ENCODE measurements at regions not wholly inside any gene's neighbourhood (a gene's known extent, or its start where the extent isn't known, plus 50 kb on each side); places are given as distances from the start of the nearest gene placed in this dataset.
"Not testable (repeated sequence)": the region's sequence is repeated elsewhere in the genome, so short reads cannot be mapped to it uniquely, and the experiment has no call there.

DNA sequence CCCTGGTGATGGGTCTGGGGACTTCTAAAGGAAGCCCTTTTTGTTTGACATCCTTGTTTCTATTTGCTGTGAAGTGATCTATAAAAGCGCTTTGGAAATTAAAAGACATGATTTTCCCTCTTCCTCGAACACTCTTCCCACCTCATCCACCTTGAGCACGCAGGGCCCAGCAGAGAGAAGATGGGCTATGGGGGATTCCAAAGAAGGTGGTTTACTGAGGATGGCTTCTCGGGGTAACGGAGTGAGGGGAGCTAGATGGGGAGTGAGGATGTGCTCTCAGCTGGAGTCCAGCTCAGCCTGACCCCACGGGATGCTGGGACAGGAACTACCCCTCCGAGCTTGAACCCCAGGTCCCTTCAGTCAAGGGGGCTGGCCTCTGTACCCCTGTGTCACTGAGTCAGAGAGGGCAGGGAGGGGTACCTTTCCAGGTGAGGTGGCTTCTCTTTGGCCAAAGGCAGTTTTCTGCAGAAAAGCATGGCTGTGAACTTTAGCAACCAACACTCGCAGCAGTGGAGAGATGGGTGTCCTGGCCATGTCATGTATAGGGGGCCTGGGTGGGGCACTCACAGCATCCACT lies 180.7 kb upstream of the SMAD3 start:
- no peak for DNase-seq

DNA sequence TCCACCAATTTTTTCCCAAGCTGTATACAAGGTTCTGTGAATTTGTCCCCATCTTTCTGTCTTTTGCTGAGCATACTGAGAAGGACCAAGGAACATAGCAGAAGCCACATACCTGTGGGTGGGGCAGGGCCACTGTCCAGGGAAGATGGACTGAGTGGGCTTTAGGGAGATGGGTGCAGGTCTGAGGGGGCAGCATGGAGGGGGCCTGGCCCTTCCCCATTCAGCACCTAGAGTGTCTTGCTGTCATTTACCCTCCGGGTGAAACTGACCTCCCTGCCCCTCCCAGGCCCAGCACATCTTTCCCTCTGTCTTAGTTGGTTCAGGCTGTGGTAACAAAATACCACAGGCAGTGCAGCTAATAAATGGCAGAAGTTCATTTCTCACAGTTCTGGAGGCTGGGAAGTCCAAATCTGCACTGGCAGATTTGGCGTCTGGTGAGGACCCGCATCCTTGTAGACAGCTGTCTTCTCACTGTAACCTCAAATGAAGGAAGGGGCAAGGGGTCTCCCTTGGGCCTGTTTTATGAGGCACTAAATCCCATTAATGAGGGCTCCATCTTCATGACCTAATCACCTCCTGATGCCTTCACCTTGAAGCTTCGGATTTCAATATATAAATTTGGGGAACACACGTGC lies 180.0 kb upstream of the SMAD3 start:
- DNase-seq, result no peak

DNA sequence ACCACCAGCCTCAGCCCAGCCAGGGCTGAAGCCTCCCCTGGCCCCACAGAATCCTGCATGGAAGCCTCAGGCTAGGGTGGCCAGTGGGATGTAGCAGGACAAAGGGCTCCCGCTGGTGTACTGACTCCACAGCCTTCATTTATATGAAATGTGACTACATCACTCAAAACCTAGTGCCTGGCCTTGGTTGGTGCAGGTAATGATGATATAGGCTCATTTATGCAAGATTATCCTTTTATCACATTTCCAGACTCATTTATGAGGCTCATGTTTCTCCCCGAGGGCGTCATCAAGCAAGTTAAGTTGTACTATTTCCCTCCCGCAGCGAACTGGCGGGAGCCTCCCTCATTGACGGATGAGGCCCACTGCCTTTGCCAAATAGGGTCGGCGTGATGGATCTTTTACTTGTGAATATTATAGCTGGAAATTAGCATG lies 179.1 kb upstream of the SMAD3 start:
- DNase-seq, result no peak

DNA sequence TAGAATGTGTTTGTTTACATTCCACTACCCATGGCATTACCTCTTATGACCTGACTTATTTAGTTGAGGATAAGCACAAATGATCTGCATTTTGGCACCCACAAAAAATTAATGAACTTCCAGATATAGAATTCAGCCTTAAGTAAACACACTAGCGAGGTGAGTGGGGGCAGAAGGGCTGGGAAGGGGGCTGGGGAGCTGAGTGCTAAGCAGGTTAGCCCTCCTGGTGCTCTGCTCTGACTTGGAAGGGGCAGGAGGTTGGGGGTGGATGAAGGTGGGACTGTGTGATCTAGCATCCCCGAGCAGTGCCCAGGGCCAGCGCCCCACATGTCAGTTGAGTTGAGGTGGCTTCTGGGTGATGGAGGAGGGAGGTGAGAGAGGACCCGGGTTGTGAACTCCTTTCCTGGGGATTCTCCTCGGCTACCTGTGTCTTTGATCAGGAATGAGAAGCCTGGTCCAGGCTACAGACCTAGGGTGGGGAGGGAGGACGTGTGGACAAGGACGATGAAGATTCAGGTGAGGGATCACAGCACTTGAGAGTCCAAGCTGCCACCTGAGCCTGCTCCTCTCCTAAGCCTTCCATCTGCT lies 178.6 kb upstream of the SMAD3 start:
- DNase-seq, result no peak

DNA sequence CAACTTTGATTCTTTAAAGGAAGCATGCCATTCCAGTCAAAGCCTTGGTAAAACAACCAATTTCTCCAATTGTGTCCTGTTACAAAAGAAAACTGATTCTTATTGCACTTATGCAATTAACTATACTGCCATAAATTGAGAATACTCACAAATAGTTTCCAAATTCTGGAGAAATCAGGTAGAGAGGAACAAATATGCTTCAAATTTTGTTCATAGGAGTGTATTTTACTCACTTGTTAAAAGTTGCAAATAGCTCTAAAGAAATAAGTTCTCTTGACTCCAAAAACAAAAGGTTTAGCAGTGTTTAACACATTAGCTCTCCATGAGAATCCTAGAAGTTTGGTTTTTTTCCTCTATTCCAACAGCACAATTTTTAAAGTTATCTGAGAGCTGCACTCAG lies 176.1 kb upstream of the SMAD3 start:
- DNase-seq, result not testable (repeated sequence)

DNA sequence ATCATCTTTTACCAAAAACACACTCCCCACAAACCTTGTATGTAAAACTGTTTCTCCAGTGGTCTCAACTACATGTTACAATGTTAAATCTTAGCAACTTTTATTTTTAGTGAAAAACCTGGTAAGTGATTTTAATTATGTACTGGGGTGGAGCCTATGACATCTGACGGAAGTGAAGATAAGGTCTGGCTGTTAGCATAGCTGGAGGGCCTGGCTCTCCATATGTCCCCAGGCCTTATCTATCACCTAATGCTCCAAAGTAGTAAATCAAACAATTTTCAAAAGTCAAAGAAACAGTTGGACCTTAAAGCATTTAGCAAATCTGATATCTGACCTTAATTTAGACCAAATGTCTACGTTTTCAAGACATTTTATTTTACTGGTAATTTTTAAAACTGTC lies 173.6 kb upstream of the SMAD3 start:
- no peak for DNase-seq

DNA sequence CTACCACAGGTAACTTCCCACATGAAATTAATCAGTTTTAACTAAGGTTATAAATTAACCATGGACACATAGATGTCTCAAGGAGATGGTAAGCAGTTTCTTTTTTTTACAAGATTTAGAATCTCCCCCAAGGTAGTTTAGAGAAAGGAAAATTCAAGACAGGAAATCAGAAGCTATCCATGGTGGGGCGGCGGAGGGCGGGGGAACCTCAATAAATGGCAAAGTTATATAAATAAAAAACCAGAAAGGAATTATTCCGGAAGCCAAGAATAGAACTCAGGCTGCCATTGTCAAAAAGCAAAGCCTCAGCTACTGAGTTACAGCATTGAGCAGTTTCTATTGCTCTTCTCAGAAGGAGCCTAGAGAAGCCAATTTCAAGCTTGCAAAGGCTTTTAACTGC lies 172.1 kb upstream of the SMAD3 start:
- DNase-seq, result no peak

DNA sequence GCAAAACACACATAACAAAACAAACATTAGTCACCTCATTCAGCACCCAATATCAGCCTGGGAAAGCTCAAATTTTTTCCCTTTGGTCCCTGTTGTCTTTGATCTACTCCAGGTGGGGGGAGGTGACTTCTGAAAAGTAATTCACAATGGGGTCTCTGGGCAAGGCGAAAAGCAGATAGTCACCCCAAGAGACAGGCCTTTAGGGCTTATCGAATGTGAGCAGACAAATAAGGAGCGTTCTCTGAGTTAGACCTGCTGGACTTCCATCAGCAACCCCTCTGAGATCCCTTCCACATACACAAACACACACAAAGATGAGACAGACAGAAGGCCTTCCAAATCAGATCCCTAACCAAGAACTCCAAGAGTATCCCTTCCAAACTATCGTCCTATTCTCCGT lies 171.0 kb upstream of the SMAD3 start:
- no peak for DNase-seq

DNA sequence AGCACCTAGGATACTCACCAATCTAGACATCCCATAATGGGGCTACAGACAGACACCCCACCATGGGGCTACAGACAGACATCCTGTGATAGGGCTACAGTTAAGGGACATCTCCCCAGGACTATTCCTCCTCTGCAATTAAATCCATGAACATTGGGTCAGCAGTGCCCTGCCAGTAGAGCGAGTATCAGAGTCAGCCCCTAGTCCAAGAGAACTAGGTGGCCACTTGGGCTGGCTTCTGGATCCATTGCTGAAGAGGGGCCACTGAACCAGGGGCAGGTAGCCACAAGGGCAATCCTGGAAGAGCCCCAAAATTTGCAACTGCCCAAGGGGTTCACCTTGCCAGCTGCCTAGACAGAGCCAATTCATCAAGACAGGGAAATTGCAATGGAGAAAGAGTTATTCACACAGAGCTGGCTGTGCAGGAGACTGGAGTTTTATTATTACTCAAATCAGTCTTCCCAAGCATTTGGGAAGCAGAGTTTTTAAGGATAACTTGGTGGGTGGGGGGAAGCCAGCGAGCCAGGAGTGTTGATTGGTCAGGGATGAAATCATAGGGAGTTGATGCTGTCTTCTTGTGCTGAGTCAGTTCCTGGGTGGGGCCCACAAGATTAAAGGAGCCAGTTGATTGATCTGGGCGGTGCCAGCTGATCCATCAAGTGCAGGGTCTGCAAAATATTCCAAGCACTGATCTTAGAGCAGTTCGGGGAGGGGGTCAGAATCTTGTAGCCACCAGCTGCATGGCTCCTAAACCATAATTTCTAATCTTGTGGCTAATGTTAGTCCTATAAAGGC lies 170.2 kb upstream of the SMAD3 start:
- DNase-seq, result no peak

DNA sequence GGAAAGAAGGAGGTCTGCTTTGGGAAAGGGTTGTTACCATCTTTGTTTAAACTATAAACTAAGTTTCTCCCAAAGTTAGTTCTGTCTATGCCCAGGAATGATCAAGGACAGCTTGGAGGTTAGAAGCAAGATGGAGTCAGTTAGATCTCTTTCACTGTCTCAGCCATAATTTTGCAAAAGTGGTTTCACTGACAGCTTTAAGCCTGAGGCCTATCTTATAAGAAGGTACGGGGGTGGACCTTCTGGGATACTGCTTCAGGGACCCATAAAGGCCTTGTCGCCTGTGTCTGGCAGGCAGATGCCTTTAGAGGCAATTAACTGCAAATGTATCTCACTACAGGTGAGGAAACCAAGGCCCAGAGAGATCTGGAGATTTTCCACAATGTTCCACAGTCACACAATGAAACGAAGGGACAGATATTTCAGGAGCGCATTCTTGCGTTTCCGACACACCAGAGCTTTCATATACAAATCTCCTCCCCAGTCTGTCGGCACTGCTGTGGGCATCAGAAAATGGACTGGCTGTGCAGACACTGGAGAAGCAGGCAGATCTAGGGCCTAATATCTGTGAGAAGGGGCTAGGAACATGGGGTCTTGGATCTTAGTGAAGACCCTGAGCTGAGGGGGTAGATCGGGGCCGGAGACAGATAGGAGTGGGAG lies 169.5 kb upstream of the SMAD3 start:
- no peak for DNase-seq

DNA sequence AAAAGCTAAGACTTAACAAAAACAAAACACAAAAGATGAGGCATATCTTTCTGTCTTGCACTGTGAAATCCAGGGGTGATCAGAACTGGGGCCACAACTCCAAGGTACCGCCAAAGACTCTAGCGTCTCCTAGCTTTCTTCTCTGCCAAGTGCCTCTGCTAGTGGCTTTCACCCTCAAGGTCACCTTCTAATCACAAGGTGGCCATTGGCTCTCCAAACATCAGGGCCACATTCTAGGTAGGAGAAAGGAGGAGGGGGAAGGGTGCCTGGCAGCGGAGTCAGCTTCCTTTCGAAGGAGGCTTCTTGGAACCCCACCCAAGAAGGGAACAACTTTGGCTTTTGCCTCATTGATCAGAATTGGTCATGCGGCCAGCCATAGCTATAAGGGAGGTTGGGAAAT lies 168.8 kb upstream of the SMAD3 start:
- DNase-seq, result no peak

DNA sequence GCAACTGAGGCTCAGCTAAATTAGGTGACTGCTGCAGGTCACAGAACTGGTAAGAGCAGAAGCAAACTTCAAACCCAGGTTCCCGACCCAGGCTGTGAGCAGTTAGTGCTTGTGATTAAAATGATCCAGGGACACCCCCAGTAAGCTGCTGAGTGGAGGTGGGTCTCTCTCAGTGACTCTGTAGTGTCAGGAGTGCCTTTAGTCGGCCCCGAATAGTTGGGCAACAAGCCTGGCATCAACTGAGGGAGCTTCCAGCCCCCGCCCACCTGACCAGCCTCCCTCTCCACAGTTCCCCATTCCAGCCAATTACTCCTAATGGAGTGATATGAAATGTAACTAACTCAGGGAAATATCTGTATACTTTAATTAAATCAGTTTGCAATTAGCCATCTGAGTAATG lies 168.0 kb upstream of the SMAD3 start:
- no peak for DNase-seq

DNA sequence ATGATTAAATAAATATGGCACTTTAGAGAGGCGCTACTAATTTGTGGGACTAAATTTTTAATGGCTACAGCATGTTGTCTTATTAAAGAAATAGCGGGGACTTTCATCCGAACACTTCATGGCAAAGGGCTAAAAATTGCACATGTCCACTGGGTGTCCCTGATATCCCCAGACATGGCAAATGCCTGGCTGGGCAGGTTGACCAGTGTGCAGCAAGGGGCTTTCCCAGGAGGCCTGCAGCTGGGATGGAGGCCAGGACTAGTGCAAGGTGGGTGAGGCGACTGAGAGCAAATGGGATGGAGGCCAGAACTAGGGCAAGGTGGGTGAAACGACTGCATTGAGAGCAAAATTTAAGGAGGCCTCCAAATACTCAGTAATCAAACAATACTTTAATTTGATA lies 167.4 kb upstream of the SMAD3 start:
- no peak for DNase-seq

DNA sequence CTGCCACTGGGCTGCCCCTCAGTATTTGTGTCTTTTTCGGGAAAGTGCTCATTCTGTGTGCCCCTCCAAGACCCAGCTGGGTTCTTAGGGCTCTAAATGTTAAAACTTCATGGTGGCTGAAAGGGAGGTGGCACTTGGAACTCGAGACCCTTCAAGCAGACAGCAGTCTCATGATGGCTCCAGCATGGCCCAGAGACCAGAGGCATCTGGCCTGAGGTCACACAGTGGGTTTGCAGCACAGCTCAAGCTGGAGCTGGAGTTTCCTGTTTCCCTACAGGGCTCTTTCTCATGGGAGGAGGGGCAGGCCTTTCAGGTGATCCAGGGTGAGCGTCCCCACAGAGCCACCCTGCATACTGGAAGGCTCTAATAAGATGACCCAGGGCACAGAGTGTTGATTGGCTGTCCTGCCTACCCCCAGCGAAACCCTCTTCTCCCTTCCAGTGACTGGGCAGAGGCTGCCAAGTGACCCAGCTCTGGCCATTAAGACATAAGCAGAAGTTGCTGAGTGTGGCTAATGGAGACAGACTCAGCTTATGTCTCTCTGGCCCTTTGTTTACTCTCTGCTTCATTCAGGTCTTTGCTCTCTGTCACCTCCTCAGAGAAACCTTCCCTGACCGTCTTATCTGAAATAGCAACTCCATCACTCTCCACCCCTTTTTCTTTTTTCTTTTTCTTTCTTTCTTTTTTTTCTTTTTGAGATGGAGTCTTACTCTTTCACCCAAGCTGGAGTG lies 166.6 kb upstream of the SMAD3 start:
- no peak for DNase-seq

DNA sequence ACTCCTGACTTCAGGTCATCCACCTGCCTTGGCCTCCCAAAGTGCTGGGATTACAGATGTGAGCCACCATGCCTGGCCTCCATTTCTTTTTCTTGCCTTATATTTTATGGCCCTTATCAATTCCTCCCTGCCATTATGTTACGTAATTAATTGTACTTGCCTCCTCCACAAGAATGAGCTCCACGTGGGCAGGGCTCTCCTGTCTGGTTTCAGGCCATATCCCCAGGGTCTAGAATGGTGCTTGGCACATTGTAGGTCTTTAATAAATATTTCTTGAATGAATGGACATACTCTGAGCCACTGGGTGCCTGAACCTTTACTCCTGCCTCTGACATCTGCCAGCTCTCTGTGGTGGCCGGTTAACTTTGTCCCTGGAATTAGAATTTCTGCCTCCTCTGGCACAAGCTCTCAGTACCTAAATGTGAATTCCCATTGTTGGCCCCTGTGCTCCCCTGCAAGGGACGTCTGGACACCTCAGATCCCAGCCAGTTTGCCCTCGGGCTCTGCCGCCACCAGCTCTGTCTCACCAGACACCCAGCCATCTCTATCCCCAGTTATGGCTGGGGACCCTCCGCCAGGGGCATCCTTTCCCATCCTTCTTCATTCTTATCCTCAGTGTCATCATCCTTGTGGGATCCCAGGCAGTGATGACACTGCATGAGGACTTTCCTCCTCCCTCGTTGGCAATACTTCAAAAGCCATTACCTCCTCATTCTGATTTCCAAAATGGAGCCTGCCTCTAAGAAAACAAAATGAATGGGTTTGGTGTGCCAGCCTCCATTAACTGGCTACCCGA lies 165.6 kb upstream of the SMAD3 start:
- DNase-seq, result no peak

DNA sequence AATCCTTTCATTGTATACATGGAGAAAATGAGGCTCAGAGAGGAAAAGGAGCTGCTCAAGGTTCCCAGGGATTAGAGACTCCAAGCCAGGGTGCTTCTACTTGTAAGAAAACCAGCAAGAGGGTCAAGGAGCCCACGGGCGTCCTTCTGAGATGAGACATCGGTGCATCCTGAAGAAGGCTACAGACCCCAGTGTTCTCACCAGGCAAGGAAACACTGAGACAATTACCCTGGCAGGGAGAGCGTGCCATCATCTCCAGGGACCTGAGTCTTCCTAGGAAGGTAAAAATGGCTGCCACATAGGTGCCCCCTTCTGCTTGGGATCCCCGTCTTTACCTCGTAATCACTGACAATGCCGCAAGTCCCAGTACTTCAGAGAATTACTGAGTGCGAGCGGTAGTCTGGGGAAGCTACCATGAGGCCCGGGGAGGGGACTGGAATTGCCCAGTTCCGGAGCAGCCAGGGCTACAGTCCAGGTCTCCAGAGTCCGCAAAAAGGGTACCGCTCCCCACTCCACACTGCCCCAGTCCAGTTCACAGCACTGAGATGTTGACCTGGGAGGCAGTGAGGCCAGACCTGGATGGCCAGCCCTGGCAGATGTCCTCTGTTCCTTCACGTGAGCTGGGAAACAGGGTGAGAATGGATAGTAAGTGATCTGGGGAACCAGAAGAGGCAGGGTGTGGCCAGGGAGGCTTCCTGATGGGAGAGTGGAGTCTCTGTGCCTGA lies 164.7 kb upstream of the SMAD3 start:
- DNase-seq, result no peak

DNA sequence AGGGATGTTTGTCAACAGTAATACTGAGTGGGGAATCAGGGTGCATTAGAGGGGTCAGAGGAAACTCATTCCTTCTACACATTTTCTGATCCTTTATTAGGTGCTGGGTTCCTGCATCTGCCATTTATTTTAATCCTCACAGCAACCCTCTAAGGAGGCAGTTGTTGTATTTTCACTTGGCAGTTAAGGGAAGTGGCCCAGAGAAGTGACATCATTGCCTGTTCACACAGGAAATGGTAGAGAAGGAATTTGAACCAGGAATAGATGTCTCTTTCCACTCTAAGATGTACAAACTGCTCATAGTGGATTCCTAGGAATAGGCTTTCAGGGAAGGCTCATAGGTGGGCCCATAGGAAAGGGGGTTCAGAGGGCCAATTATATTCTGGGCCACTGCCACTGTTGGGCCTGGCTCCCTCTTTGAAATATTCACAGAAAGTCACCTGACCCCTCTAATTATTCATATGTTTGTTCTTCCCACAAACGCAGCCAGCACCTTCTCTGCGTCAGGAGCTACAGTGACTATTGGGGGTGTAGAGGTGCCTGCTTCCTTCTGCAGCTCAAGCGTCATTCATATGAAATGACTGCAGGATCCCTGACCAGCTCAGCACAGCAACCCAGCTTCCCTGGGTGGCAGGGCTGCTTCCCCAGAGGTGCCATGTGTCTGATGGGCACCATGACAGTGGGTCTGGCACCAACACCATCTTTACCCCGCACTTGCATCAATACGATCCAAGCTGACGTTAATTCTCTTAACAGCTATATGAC lies 163.9 kb upstream of the SMAD3 start:
- no peak for DNase-seq

DNA sequence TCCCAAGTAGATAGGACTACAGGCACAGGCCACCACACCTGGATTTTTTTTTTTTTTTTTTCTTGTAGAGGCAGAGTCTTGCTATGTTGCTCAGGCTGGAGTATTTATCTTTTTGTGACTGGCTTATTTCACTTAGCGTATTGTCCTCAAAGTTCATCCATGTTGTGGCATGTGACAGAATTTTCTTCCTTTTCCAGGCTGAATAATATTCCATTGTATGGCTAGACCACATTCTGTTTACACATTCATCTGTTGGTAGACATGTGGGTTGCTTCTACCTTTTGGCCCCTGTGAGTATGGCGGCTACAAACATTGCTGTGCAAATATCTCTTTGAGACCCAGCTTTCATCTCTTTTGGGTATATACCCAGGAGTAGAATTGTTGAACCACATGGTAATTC lies 160.2 kb upstream of the SMAD3 start:
- no peak for DNase-seq

DNA sequence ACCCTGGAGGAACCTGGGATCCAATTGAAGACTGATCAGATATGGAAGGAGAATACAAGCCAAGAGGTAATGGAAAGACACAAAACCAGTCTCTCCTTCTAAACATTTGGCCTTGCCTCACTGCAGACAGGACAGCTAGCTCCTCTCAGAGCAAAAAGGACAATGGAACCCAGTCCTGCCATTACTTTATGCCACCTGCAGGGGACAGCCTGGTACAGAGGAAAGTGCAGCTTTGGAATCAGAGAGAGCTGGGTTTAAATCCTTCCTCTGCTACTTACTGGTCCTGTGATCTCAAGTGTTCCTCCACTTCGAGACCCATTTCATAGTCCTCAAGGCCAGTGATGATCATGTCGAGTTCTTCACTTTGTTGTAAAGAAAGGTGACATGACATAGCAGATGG lies 159.4 kb upstream of the SMAD3 start:
- DNase-seq, result no peak

Measured in amniotic stem cell (primary cell).